Suprapubic skin (tissue), 4 donors: ENCODE measurements at regions not wholly inside any gene's neighbourhood (a gene's known extent, or its start where the extent isn't known, plus 50 kb on each side); places are given as distances from the start of the nearest gene placed in this dataset.
"Not testable (repeated sequence)": the region's sequence is repeated elsewhere in the genome, so short reads cannot be mapped to it uniquely, and the experiment has no call there.

Source experiments
- DNase-seq, 2 donors: peaks; one replicate each; pipeline ENCODE4 v3.0.0-alpha.2; 2019; ENCODE audit warnings: low spot score in 2 of 2
- H3K27ac ChIP-seq: fragments of 200-600 bp; sonication (generic); one replicate; pipeline ENCODE4 v1.5.1; 2019
- H3K27me3 ChIP-seq: fragments of 200-600 bp; sonication (generic); one replicate; pipeline ENCODE4 v1.5.1; 2019
- H3K36me3 ChIP-seq: fragments of 200-600 bp; sonication (generic); one replicate; pipeline ENCODE4 v1.5.1; 2019
- H3K4me1 ChIP-seq: fragments of 200-600 bp; sonication (generic); one replicate; pipeline ENCODE4 v1.5.1; 2019
- H3K4me3 ChIP-seq: fragments of 200-600 bp; sonication (generic); one replicate; pipeline ENCODE4 v1.5.1; 2019; ENCODE audit warnings: mild to moderate bottlenecking
- H3K9me3 ChIP-seq: fragments of 200-600 bp; sonication (generic); one replicate; pipeline ENCODE4 v1.5.1; 2019
- EP300 ChIP-seq: sonication (generic); formaldehyde crosslinking; IDR thresholded peaks from one replicate; pipeline ENCODE4 v1.6.1; 2017; ENCODE audit warnings: antibody characterized with exemption
- POLR2A ChIP-seq, 2 donors: fragments of 450-650 bp; IDR thresholded peaks; one replicate each; pipeline ENCODE4 v1.6.1; 2017; ENCODE audit warnings: antibody characterized with exemption in 2 of 2, mild to moderate bottlenecking in 2 of 2, moderate library complexity in 2 of 2
- POLR2AphosphoS5 ChIP-seq, 3 donors: sonication (generic); formaldehyde crosslinking; IDR thresholded peaks; one replicate each; pipeline ENCODE4 v1.6.1; 2017; ENCODE audit warnings: antibody characterized with exemption in 3 of 3
- WGBS: methylation state at CpG from one replicate; pipeline ENCODE4 v1.1.5; 2018; 5-methylcytosine and 5-hydroxymethylcytosine counted together
- TF ChIP-seq, protein P1 (sequence below), 2 donors: fragments of 200-600 bp in 1 of 2; fragments of 450-650 bp in 1 of 2; sonication (generic) in 1 of 2; IDR thresholded peaks; one replicate each; pipeline ENCODE4 v1.5.1; 2016 to 2019; ENCODE audit warnings: antibody characterized with exemption in 2 of 2, mild to moderate bottlenecking in 1 of 2, moderate library complexity in 1 of 2

DNA sequence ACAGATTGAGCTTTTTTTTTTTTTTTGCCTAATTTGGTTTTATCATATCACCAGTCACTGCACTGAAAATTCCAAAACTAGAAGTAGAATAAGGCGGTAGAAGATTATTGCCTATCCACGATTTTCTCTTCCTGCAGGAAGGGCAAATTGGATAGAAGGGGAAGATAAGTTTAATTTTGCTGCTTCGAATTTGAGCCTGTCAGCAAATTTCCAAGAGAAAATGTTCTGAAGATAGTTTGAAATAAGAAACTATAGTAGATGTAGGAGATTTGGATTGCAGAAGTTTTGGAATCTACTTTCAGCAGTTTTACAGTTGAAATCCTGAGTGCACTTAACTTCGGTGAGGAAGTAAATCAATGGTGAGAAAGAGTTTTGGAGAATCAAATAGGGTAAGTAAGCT, 164.9 kb downstream of the PTBP2 start:
- no peak for TF ChIP-seq POLR2AphosphoS5 (IDR thresholded peaks at IDR 0.05)
- TF ChIP-seq, protein P1, sequence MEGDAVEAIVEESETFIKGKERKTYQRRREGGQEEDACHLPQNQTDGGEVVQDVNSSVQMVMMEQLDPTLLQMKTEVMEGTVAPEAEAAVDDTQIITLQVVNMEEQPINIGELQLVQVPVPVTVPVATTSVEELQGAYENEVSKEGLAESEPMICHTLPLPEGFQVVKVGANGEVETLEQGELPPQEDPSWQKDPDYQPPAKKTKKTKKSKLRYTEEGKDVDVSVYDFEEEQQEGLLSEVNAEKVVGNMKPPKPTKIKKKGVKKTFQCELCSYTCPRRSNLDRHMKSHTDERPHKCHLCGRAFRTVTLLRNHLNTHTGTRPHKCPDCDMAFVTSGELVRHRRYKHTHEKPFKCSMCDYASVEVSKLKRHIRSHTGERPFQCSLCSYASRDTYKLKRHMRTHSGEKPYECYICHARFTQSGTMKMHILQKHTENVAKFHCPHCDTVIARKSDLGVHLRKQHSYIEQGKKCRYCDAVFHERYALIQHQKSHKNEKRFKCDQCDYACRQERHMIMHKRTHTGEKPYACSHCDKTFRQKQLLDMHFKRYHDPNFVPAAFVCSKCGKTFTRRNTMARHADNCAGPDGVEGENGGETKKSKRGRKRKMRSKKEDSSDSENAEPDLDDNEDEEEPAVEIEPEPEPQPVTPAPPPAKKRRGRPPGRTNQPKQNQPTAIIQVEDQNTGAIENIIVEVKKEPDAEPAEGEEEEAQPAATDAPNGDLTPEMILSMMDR (IDR thresholded peaks at IDR 0.05) = no peak
- no peak for TF ChIP-seq EP300
- TF ChIP-seq POLR2A (IDR thresholded peaks at IDR 0.05) = no peak
- Histone ChIP-seq H3K9me3 (no peaks in the 10 kb centered on the region), H3K4me3 (no peak overlapping the region), H3K27ac (no peak overlapping the region), H3K36me3 (no peaks in the 10 kb centered on the region), H3K4me1 (no peaks in the 10 kb centered on the region), H3K27me3 (no peaks in the 10 kb centered on the region)
- 88% methylated on average over 4 of the region's 4 CpGs for WGBS
- no peak for DNase-seq

- Histone ChIP-seq H3K36me3 (no peaks in the 10 kb centered on the region), H3K27ac (no peak overlapping the region), H3K4me1 (no peaks in the 10 kb centered on the region), H3K4me3 (no peak overlapping the region), H3K27me3 (no peaks in the 10 kb centered on the region), H3K9me3 (no peaks in the 10 kb centered on the region)
- 84% methylated on average over 1 of the region's 1 CpG for WGBS
- TF ChIP-seq POLR2A (IDR thresholded peaks at IDR 0.05) (no peak), EP300 (no peak), POLR2AphosphoS5 (IDR thresholded peaks at IDR 0.05) (no peak)
- TF ChIP-seq, protein P1 (IDR thresholded peaks at IDR 0.05) = no peak
- DNase-seq = no peak
These were observed 165.9 kb downstream of the PTBP2 start for GRCh38 chr1:96887501-96887900.

GRCh38 chr1:96901783-96902363, 180.3 kb downstream of the PTBP2 start:
- Histone ChIP-seq H3K4me3 (no peak overlapping the region), H3K27me3 (no peaks in the 10 kb centered on the region), H3K27ac (no peak overlapping the region), H3K36me3 (no peaks in the 10 kb centered on the region), H3K4me1 (no peaks in the 10 kb centered on the region), H3K9me3 (peaks cover 3% of the 10 kb centered on the region)
- no peak for TF ChIP-seq EP300
- TF ChIP-seq, protein P1 (IDR thresholded peaks at IDR 0.05) = no peak
- TF ChIP-seq POLR2AphosphoS5 (IDR thresholded peaks at IDR 0.05) = no peak
- TF ChIP-seq POLR2A (IDR thresholded peaks at IDR 0.05) = no peak
- WGBS = 94% methylated on average over 10 of the region's 10 CpGs
- no peak for DNase-seq

- Histone ChIP-seq H3K9me3 (no peaks in the 10 kb centered on the region), H3K27me3 (no peaks in the 10 kb centered on the region), H3K4me1 (no peaks in the 10 kb centered on the region), H3K4me3 (no peak overlapping the region), H3K27ac (no peak overlapping the region), H3K36me3 (no peaks in the 10 kb centered on the region)
- TF ChIP-seq POLR2A (IDR thresholded peaks at IDR 0.05) (no peak), EP300 (no peak), POLR2AphosphoS5 (IDR thresholded peaks at IDR 0.05) (no peak)
- TF ChIP-seq, protein P1 (IDR thresholded peaks at IDR 0.05) = no peak
- 93% methylated on average over 5 of the region's 5 CpGs for WGBS
- no peak for DNase-seq
These were observed 190.7 kb downstream of the PTBP2 start for GRCh38 chr1:96912248-96912647.

DNA sequence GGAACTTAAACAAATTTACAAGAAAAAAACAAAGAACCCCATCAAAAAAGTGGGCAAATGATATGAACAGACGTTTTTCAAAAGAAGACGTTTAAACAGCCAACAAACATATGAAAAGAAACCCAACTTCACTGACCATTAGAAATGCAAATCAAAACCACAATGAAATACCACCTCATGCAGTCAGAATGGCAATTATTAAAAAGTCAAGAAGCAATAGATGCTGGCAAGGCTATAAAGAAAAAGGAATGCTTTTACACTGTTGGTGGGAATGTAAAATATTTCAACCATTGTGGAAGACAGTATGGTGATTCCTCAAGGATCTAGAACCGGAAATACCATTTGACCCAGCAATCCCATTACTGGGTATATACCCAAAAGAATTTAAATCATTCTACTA, 194.1 kb downstream of the PTBP2 start:
- not testable (repeated sequence) for H3K4me1 ChIP-seq, DNase-seq, H3K4me3 ChIP-seq, H3K9me3 ChIP-seq, H3K27ac ChIP-seq, H3K27me3 ChIP-seq, H3K36me3 ChIP-seq
- 72% methylated on average over 3 of the region's 3 CpGs for WGBS

DNA sequence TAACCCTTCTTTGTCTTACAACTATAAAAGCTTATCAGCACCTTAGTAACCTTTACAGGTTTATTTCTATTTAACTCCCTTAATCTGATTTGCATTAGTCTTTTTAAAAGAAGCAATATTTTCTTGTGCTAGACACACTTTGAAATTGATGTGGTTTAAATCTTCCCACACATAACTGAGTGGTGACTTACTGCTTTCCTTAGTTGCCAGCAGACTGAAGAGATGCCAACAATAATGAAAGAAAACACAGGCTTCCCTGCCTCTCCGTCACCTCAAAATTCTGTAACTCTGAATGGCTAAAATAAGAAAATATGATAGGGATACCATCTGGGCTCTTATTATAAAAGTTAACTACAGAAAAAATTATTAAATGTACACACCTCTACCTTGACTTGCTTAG, 196.8 kb downstream of the PTBP2 start:
- no peak overlapping the region for H3K4me3 ChIP-seq
- no peak for DNase-seq
- H3K27me3 ChIP-seq = no peaks in the 10 kb centered on the region
- H3K36me3 ChIP-seq = no peaks in the 10 kb centered on the region
- H3K4me1 ChIP-seq = no peaks in the 10 kb centered on the region
- no peak for TF ChIP-seq POLR2A (IDR thresholded peaks at IDR 0.05)
- TF ChIP-seq POLR2AphosphoS5 (IDR thresholded peaks at IDR 0.05) = no peak
- TF ChIP-seq, protein P1 (IDR thresholded peaks at IDR 0.05) = no peak
- no peak for TF ChIP-seq EP300
- no peak overlapping the region for H3K27ac ChIP-seq
- WGBS = 43% methylated on average over 1 of the region's 1 CpG
- H3K9me3 ChIP-seq = peaks cover under 1% of the 10 kb centered on the region
